Lower leg skin (tissue), 3 donors: ENCODE measurements at regions not wholly inside any gene's neighbourhood (a gene's known extent, or its start where the extent isn't known, plus 50 kb on each side); places are given as distances from the start of the nearest gene placed in this dataset.

Experiments used
- POLR2A ChIP-seq, 2 donors: fragments of 450-650 bp; IDR thresholded peaks; one replicate each; pipeline ENCODE4 v1.6.1; 2016 to 2017; ENCODE audit warnings: antibody characterized with exemption in 2 of 2, mild to moderate bottlenecking in 1 of 2, moderate library complexity in 1 of 2
- TF ChIP-seq, protein P1 (sequence below), 3 donors: fragments of 450-650 bp; IDR thresholded peaks; one replicate each; pipeline ENCODE4 v1.5.1; 2016; ENCODE audit warnings: antibody characterized with exemption in 3 of 3, mild to moderate bottlenecking in 3 of 3, moderate library complexity in 2 of 3

DNA sequence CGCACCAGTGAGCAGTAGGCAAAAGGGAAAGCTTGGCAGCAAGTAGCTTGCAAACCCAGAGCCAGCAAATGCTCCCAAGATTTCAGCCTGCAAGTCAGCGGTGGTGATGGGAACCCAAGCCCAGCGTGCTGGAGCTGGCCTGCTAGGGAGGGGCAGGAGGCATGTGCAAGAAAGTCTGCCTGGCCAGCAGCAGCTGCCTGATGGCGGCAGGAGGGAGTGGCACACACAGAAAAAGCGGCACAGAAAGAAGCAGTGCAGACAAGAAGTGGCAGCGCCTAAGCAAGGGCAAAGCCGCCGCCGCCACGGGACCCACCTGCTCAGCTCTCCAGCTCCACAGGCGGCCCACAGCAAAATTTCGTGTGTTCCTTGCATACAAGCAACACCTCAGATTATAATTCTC is 1206.5 kb upstream of the PABPC4L start:
- TF ChIP-seq, protein P1, sequence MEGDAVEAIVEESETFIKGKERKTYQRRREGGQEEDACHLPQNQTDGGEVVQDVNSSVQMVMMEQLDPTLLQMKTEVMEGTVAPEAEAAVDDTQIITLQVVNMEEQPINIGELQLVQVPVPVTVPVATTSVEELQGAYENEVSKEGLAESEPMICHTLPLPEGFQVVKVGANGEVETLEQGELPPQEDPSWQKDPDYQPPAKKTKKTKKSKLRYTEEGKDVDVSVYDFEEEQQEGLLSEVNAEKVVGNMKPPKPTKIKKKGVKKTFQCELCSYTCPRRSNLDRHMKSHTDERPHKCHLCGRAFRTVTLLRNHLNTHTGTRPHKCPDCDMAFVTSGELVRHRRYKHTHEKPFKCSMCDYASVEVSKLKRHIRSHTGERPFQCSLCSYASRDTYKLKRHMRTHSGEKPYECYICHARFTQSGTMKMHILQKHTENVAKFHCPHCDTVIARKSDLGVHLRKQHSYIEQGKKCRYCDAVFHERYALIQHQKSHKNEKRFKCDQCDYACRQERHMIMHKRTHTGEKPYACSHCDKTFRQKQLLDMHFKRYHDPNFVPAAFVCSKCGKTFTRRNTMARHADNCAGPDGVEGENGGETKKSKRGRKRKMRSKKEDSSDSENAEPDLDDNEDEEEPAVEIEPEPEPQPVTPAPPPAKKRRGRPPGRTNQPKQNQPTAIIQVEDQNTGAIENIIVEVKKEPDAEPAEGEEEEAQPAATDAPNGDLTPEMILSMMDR (IDR thresholded peaks at IDR 0.05) = no peak
- TF ChIP-seq POLR2A (IDR thresholded peaks at IDR 0.05) = no peak
